GM12878 (cell line): ENCODE measurements at regions not wholly inside any gene's neighbourhood (a gene's known extent, or its start where the extent isn't known, plus 50 kb on each side); places are given as distances from the start of the nearest gene placed in this dataset.

Source experiments
- ATAC-seq: fragments of 200-7000 bp; cut with Tn5 transposase; 3 replicates; pipeline ENCODE4 v1.9.1; 2020; ENCODE audit warnings: mild to moderate bottlenecking, moderate library complexity
- BruUV-seq: library from RNA; stranded (reverse); fragments of 400-500 nt; replicated peaks from 2 replicates; lab custom pipeline; 2021; lab: Mats Ljungman, UMichigan
- CTCF ChIA-PET: fragments of 300-600 bp; sonication (Branson Sonifier 250); formaldehyde crosslinking; extraction: SDS; loops from one replicate; lab custom pipeline; 2021; ENCODE audit warnings: inconsistent platforms; lab: Yijun Ruan, JAX
- POLR2A ChIA-PET: fragments of 350-600 bp; formaldehyde crosslinking; extraction: SDS; loops from one replicate; lab custom pipeline; 2021; ENCODE audit warnings: inconsistent platforms; lab: Charles Lee
- RAD21 ChIA-PET: fragments of 300-600 bp; sonication (Branson Sonifier 250); formaldehyde crosslinking; loops from one replicate; lab custom pipeline; 2023; ENCODE audit warnings: antibody characterized with exemption; ENCODE audit not compliant: unreplicated experiment; lab: Charles Lee
- SMC1A ChIA-PET: fragments of 300-600 bp; sonication (Branson Sonifier 250); formaldehyde crosslinking; loops from one replicate; lab custom pipeline; 2023; ENCODE audit not compliant: unreplicated experiment, uncharacterized antibody; lab: Charles Lee
- DNase-seq: peaks from one replicate; pipeline ENCODE4 v3.0.0-alpha.2; 2011; ENCODE audit warnings: low read depth, low spot score
- FAIRE-seq: peaks from 3 replicates; lab custom pipeline; 2011; peaks lifted over from hg19 to GRCh38; lab: Jason Lieb, UNC
- H2AFZ ChIP-seq: 2 replicates; pipeline ENCODE4 v1.6.0; 2011; ENCODE audit warnings: low read depth, low read length, control low read depth; ENCODE audit not compliant: control insufficient read depth
- H3K27ac ChIP-seq: 2 replicates; pipeline ENCODE4 v1.5.1; 2011; ENCODE audit warnings: control low read depth; ENCODE audit not compliant: control insufficient read depth, insufficient read depth
- H3K27me3 ChIP-seq, 2 experiments: replicated peaks in 1 of 2; 2 replicates each; pipeline versions ENCODE4 v1.6.0 to v1.6.1; 2011; ENCODE audit warnings: low read length in 1 of 2; ENCODE audit not compliant: control insufficient read depth in 2 of 2, insufficient read depth in 2 of 2
- H3K36me3 ChIP-seq, 2 experiments: 2 replicates each; pipeline ENCODE4 v1.5.1; 2011; ENCODE audit warnings: low read length in 1 of 2; ENCODE audit not compliant: control insufficient read depth in 2 of 2, insufficient read depth in 2 of 2
- H3K4me1 ChIP-seq: 2 replicates; pipeline ENCODE4 v1.6.1; 2011; ENCODE audit warnings: mild to moderate bottlenecking, low read length, moderate library complexity, mixed read lengths; ENCODE audit not compliant: control insufficient read depth, insufficient read depth
- H3K4me2 ChIP-seq: 2 replicates; pipeline ENCODE4 v1.6.0; 2011; ENCODE audit warnings: control low read depth; ENCODE audit not compliant: control insufficient read depth, insufficient read depth
- H3K4me3 ChIP-seq: fragments of 200-600 bp; sonication (generic); 2 replicates; pipeline ENCODE4 v1.5.1; 2016
- H3K79me2 ChIP-seq: 2 replicates; pipeline ENCODE4 v1.6.0; 2011; ENCODE audit warnings: low read length; ENCODE audit not compliant: control insufficient read depth, insufficient read depth
- H3K9ac ChIP-seq: 2 replicates; pipeline ENCODE4 v1.8.0; 2011; ENCODE audit warnings: low read length, control low read depth, mixed read lengths; ENCODE audit not compliant: control insufficient read depth, insufficient read depth
- H3K9me3 ChIP-seq: replicated peaks from 3 replicates; pipeline ENCODE4 v1.5.1; 2011; ENCODE audit warnings: mild to moderate bottlenecking, low read length; ENCODE audit not compliant: control insufficient read depth, insufficient read depth
- H4K20me1 ChIP-seq: 2 replicates; pipeline ENCODE4 v1.6.0; 2011; ENCODE audit not compliant: control insufficient read depth, insufficient read depth
- BMI1 ChIP-seq: fragments of 450-650 bp; IDR thresholded peaks from 2 replicates; pipeline ENCODE4 v1.6.1; 2016; ENCODE audit warnings: mild to moderate bottlenecking, moderate library complexity, borderline replicate concordance
- ESRRA ChIP-seq: IDR thresholded peaks from 2 replicates; pipeline ENCODE4 v1.6.1; 2012; ENCODE audit warnings: mild to moderate bottlenecking, low read length, improper control_type of control experiment
- GATAD2B ChIP-seq: fragments of 450-650 bp; conservative IDR thresholded peaks from 2 replicates; pipeline ENCODE4 v1.6.1; 2017; ENCODE audit warnings: low read depth, mild to moderate bottlenecking, moderate library complexity
- NFIC ChIP-seq: IDR thresholded peaks from 2 replicates; pipeline ENCODE4 v1.6.1; 2012; ENCODE audit warnings: low read depth, mild to moderate bottlenecking, inconsistent platforms, low read length, moderate library complexity
- PAX5 ChIP-seq: IDR thresholded peaks from 2 replicates; pipeline ENCODE4 v1.6.1; 2011; ENCODE audit warnings: low read depth, low read length, borderline replicate concordance
- SUPT20H ChIP-seq: IDR thresholded peaks from 2 replicates; pipeline ENCODE4 v1.6.1; 2011; ENCODE audit warnings: low read depth, mild to moderate bottlenecking, low read length, moderate library complexity, borderline replicate concordance; ENCODE audit not compliant: control insufficient read depth
- SUZ12 ChIP-seq: fragments of 200-600 bp; sonication (generic); IDR thresholded peaks from one replicate; pipeline ENCODE4 v1.6.1; 2018; ENCODE audit warnings: antibody characterized with exemption, mild to moderate bottlenecking; ENCODE audit not compliant: unreplicated experiment
- YBX1 ChIP-seq: fragments of 450-650 bp; IDR thresholded peaks from 2 replicates; pipeline ENCODE4 v1.6.1; 2016; ENCODE audit warnings: antibody characterized with exemption
- ZNF384 ChIP-seq: IDR thresholded peaks from 2 replicates; pipeline ENCODE4 v1.6.1; 2012; ENCODE audit warnings: low read depth, mild to moderate bottlenecking, low read length, improper control_type of control experiment, borderline replicate concordance
- WGBS: methylation state at CpG from one replicate; pipeline ENCODE4 v1.1.6; 2016; ENCODE audit warnings: low lambda C conversion rate; ENCODE audit not compliant: insufficient replicate concordance, insufficient coverage; ENCODE audit errors: missing lambda C conversion rate; 5-methylcytosine and 5-hydroxymethylcytosine counted together
- in situ Hi-C: fragments of 300-500 bp; cut with MboI; formaldehyde crosslinking; loops from 9 replicates; pipeline ENCODE4 v1.14.3; 2018; ENCODE audit warnings: mixed read lengths
- intact Hi-C: fragments of 100-400 bp; cut with micrococcal nuclease; formaldehyde crosslinking; loops from one replicate; pipeline ENCODE4 v1.14.2; 2022; ENCODE audit not compliant: unreplicated experiment

GRCh38 chr3:23002836-23003732 is 200.0 kb upstream of the UBE2E2 start:
- TF ChIP-seq NFIC (no peak), SUZ12 (no peak), ZNF384 (no peak), PAX5 (no peak), YBX1 (no peak), GATAD2B (no peak), SUPT20H (no peak), ESRRA (no peak), BMI1 (no peak)
- in situ Hi-C loops (no loop called here), intact Hi-C loops (no loop called here)
- RAD21 ChIA-PET: interaction anchor here (0.6 kb wide), 1 partner anchor 12 kb away, joined by 3 read pairs; no protein-coding TSS in a partner anchor
- no peaks in the 10 kb centered on the region for H3K27me3 ChIP-seq
- no peak overlapping the region for H2AFZ ChIP-seq
- SMC1A ChIA-PET: no interaction called here
- H3K4me3 ChIP-seq: no peak overlapping the region
- FAIRE-seq (no peak), ATAC-seq (no peak), DNase-seq (no peak)
- POLR2A ChIA-PET: no interaction called here
- H3K9me3 ChIP-seq: no peaks in the 10 kb centered on the region
- no peaks in the 10 kb centered on the region for H3K79me2 ChIP-seq
- H4K20me1 ChIP-seq: no peaks in the 10 kb centered on the region
- no TSS peak for BruUV-seq
- H3K4me2 ChIP-seq: no peak overlapping the region
- CTCF ChIA-PET: no interaction called here
- H3K4me1 ChIP-seq: no peaks in the 10 kb centered on the region
- 37% methylated on average over 15 of the region's 15 CpGs for WGBS
- no peaks in the 10 kb centered on the region for H3K36me3 ChIP-seq
- H3K9ac ChIP-seq: no peak overlapping the region
- H3K27ac ChIP-seq: no peak overlapping the region
